Activated naive CD8-positive, alpha-beta T cell treated with anti-CD3 and anti-CD28 coated beads, Interleukin-2, amount 10 ng/mL, durations not matched to agents 7 days and 5 days (primary cell): ENCODE measurements at regions not wholly inside any gene's neighbourhood (a gene's known extent, or its start where the extent isn't known, plus 50 kb on each side); places are given as distances from the start of the nearest gene placed in this dataset.

Experiments
- ATAC-seq: fragments of 150-1000 bp; cut with Tn5 transposase; one replicate; pipeline ENCODE4 v1.10.0; 2021; ENCODE audit warnings: low read depth, moderate library complexity
- POLR2A ChIA-PET: fragments of 350-600 bp; sonication (Branson Sonifier 250); formaldehyde crosslinking; loops from one replicate; lab custom pipeline; 2021; ENCODE audit warnings: antibody characterized with exemption; lab: Charles Lee
- DNase-seq: peaks from one replicate; pipeline ENCODE4 v3.0.0; 2021
- H3K27ac Mint-ChIP-seq: one replicate; pipeline ENCODE4 v1.8.0; 2022; ENCODE audit warnings: mild to moderate bottlenecking, mixed read lengths
- H3K27me3 Mint-ChIP-seq: one replicate; pipeline ENCODE4 v1.8.0; 2022; ENCODE audit warnings: mild to moderate bottlenecking, moderate library complexity, mixed read lengths
- H3K36me3 Mint-ChIP-seq: one replicate; pipeline ENCODE4 v1.8.0; 2021; ENCODE audit warnings: mild to moderate bottlenecking, mixed read lengths
- H3K4me1 Mint-ChIP-seq: one replicate; pipeline ENCODE4 v1.8.0; 2021; ENCODE audit warnings: mixed read lengths
- H3K4me3 Mint-ChIP-seq: one replicate; pipeline ENCODE4 v1.8.0; 2022; ENCODE audit warnings: mild to moderate bottlenecking, moderate library complexity, mixed read lengths
- H3K9me3 Mint-ChIP-seq: one replicate; pipeline ENCODE4 v1.8.0; 2021; ENCODE audit warnings: mixed read lengths

- DNase-seq (no peak), ATAC-seq (no peak)
- H3K27me3 Mint-ChIP-seq = no peaks in the 10 kb centered on the region
- peaks cover 4% of the 10 kb centered on the region for H3K9me3 Mint-ChIP-seq
- POLR2A ChIA-PET = no interaction called here
- no peaks in the 10 kb centered on the region for H3K36me3 Mint-ChIP-seq
- no peaks in the 10 kb centered on the region for H3K4me1 Mint-ChIP-seq
- no peak overlapping the region for H3K27ac Mint-ChIP-seq
- no peak overlapping the region for H3K4me3 Mint-ChIP-seq
These were observed 464.7 kb upstream of the KLF4 start for GRCh38 chr9:107954312-107954711.

GRCh38 chr9:107953556-107954125 lies 464.1 kb upstream of the KLF4 start:
- ATAC-seq (no peak), DNase-seq (no peak)
- no peak overlapping the region for H3K4me3 Mint-ChIP-seq
- no peaks in the 10 kb centered on the region for H3K4me1 Mint-ChIP-seq
- H3K36me3 Mint-ChIP-seq = no peaks in the 10 kb centered on the region
- no peaks in the 10 kb centered on the region for H3K27me3 Mint-ChIP-seq
- POLR2A ChIA-PET = no interaction called here
- H3K9me3 Mint-ChIP-seq = peaks cover 4% of the 10 kb centered on the region
- H3K27ac Mint-ChIP-seq = no peak overlapping the region

- Mint-ChIP-seq H3K27ac (no peak overlapping the region), H3K27me3 (no peaks in the 10 kb centered on the region), H3K9me3 (peaks cover 4% of the 10 kb centered on the region), H3K36me3 (no peaks in the 10 kb centered on the region), H3K4me1 (no peaks in the 10 kb centered on the region), H3K4me3 (no peak overlapping the region)
- ATAC-seq (no peak), DNase-seq (no peak)
- POLR2A ChIA-PET = no interaction called here
These were observed 463.2 kb upstream of the KLF4 start for GRCh38 chr9:107952773-107953172.

- H3K4me1 Mint-ChIP-seq = no peaks in the 10 kb centered on the region
- no peak for ATAC-seq
- H3K36me3 Mint-ChIP-seq = no peaks in the 10 kb centered on the region
- no peak overlapping the region for H3K27ac Mint-ChIP-seq
- no peak for DNase-seq
- peaks cover 4% of the 10 kb centered on the region for H3K9me3 Mint-ChIP-seq
- POLR2A ChIA-PET = no interaction called here
- H3K4me3 Mint-ChIP-seq = no peak overlapping the region
- no peaks in the 10 kb centered on the region for H3K27me3 Mint-ChIP-seq
These were observed 461.9 kb upstream of the KLF4 start for GRCh38 chr9:107951511-107951910.

- H3K4me3 Mint-ChIP-seq = no peak overlapping the region
- no peak overlapping the region for H3K27ac Mint-ChIP-seq
- peaks cover 4% of the 10 kb centered on the region for H3K9me3 Mint-ChIP-seq
- H3K36me3 Mint-ChIP-seq = no peaks in the 10 kb centered on the region
- POLR2A ChIA-PET = no interaction called here
- no peaks in the 10 kb centered on the region for H3K4me1 Mint-ChIP-seq
- DNase-seq = no peak
- ATAC-seq = no peak
- no peaks in the 10 kb centered on the region for H3K27me3 Mint-ChIP-seq
These were observed 459.5 kb upstream of the KLF4 start for GRCh38 chr9:107949061-107949460.

- peaks cover 4% of the 10 kb centered on the region for H3K9me3 Mint-ChIP-seq
- ATAC-seq = no peak
These were observed 459.0 kb upstream of the KLF4 start for GRCh38 chr9:107948601-107949000.

GRCh38 chr9:107948086-107948485 lies 458.5 kb upstream of the KLF4 start:
- no peak for DNase-seq
- no peaks in the 10 kb centered on the region for H3K4me1 Mint-ChIP-seq
- POLR2A ChIA-PET = no interaction called here
- H3K4me3 Mint-ChIP-seq = no peak overlapping the region
- H3K36me3 Mint-ChIP-seq = no peaks in the 10 kb centered on the region
- H3K9me3 Mint-ChIP-seq = peaks cover 4% of the 10 kb centered on the region
- H3K27ac Mint-ChIP-seq = no peak overlapping the region
- H3K27me3 Mint-ChIP-seq = no peaks in the 10 kb centered on the region
- ATAC-seq = no peak

More at GRCh38 chr9:107948601-107949000, 459.0 kb upstream of the KLF4 start:
- no peaks in the 10 kb centered on the region for H3K36me3 Mint-ChIP-seq
- no peak overlapping the region for H3K27ac Mint-ChIP-seq
- DNase-seq = no peak
- no peaks in the 10 kb centered on the region for H3K4me1 Mint-ChIP-seq
- H3K27me3 Mint-ChIP-seq = no peaks in the 10 kb centered on the region
- POLR2A ChIA-PET = no interaction called here
- H3K4me3 Mint-ChIP-seq = no peak overlapping the region

- Mint-ChIP-seq H3K4me1 (no peaks in the 10 kb centered on the region), H3K27me3 (no peaks in the 10 kb centered on the region), H3K27ac (no peak overlapping the region), H3K36me3 (no peaks in the 10 kb centered on the region), H3K4me3 (no peak overlapping the region), H3K9me3 (peaks cover 4% of the 10 kb centered on the region)
- no peak for DNase-seq
- ATAC-seq = no peak
- POLR2A ChIA-PET = no interaction called here
These were observed 457.0 kb upstream of the KLF4 start for GRCh38 chr9:107946364-107947141.

- Mint-ChIP-seq H3K27ac (no peak overlapping the region), H3K4me3 (no peak overlapping the region), H3K27me3 (no peaks in the 10 kb centered on the region), H3K4me1 (no peaks in the 10 kb centered on the region), H3K36me3 (no peaks in the 10 kb centered on the region), H3K9me3 (peaks cover 4% of the 10 kb centered on the region)
- POLR2A ChIA-PET = no interaction called here
- ATAC-seq (no peak), DNase-seq (no peak)
These were observed 456.4 kb upstream of the KLF4 start for GRCh38 chr9:107945961-107946360.

GRCh38 chr9:107945493-107945892 lies 455.9 kb upstream of the KLF4 start:
- POLR2A ChIA-PET = no interaction called here
- H3K27me3 Mint-ChIP-seq = no peaks in the 10 kb centered on the region
- H3K9me3 Mint-ChIP-seq = peaks cover 4% of the 10 kb centered on the region
- no peaks in the 10 kb centered on the region for H3K36me3 Mint-ChIP-seq
- no peak overlapping the region for H3K27ac Mint-ChIP-seq
- no peaks in the 10 kb centered on the region for H3K4me1 Mint-ChIP-seq
- H3K4me3 Mint-ChIP-seq = no peak overlapping the region
- DNase-seq (no peak), ATAC-seq (no peak)

GRCh38 chr9:107944387-107944786 lies 454.8 kb upstream of the KLF4 start:
- H3K9me3 Mint-ChIP-seq = peaks cover under 1% of the 10 kb centered on the region
- POLR2A ChIA-PET = no interaction called here
- ATAC-seq = no peak
- no peaks in the 10 kb centered on the region for H3K36me3 Mint-ChIP-seq
- no peaks in the 10 kb centered on the region for H3K4me1 Mint-ChIP-seq
- no peaks in the 10 kb centered on the region for H3K27me3 Mint-ChIP-seq
- no peak for DNase-seq
- no peak overlapping the region for H3K4me3 Mint-ChIP-seq
- H3K27ac Mint-ChIP-seq = no peak overlapping the region

GRCh38 chr9:107943901-107944300 lies 454.3 kb upstream of the KLF4 start:
- Mint-ChIP-seq H3K27ac (no peak overlapping the region), H3K27me3 (no peaks in the 10 kb centered on the region), H3K4me1 (no peaks in the 10 kb centered on the region), H3K9me3 (no peaks in the 10 kb centered on the region), H3K4me3 (no peak overlapping the region), H3K36me3 (no peaks in the 10 kb centered on the region)
- ATAC-seq (no peak), DNase-seq (no peak)
- POLR2A ChIA-PET = no interaction called here

- ATAC-seq (no peak), DNase-seq (no peak)
- H3K4me3 Mint-ChIP-seq = no peak overlapping the region
- POLR2A ChIA-PET = no interaction called here
- H3K4me1 Mint-ChIP-seq = no peaks in the 10 kb centered on the region
- no peaks in the 10 kb centered on the region for H3K36me3 Mint-ChIP-seq
- no peaks in the 10 kb centered on the region for H3K9me3 Mint-ChIP-seq
- H3K27me3 Mint-ChIP-seq = no peaks in the 10 kb centered on the region
- no peak overlapping the region for H3K27ac Mint-ChIP-seq
These were observed 453.3 kb upstream of the KLF4 start for GRCh38 chr9:107942856-107943255.

GRCh38 chr9:107942291-107942690 lies 452.7 kb upstream of the KLF4 start:
- Mint-ChIP-seq H3K4me1 (no peaks in the 10 kb centered on the region), H3K27ac (no peak overlapping the region), H3K36me3 (no peaks in the 10 kb centered on the region), H3K9me3 (no peaks in the 10 kb centered on the region), H3K4me3 (no peak overlapping the region), H3K27me3 (no peaks in the 10 kb centered on the region)
- POLR2A ChIA-PET = no interaction called here
- no peak for DNase-seq
- no peak for ATAC-seq
